ENCODE measurements at regions not wholly inside any gene's neighbourhood (a gene's known extent, or its start where the extent isn't known, plus 50 kb on each side); places are given as distances from the start of the nearest gene placed in this dataset.
"Not testable (repeated sequence)": the region's sequence is repeated elsewhere in the genome, so short reads cannot be mapped to it uniquely, and the experiment has no call there.

GRCh38 chr11:39144351-39145130, 2314.9 kb downstream of the LRRC4C start:
- no peak for DNase-seq (ENCODE audit: low read depth)

- no peak for DNase-seq (ENCODE audit: low read depth)
These were observed 2319.9 kb downstream of the LRRC4C start for GRCh38 chr11:39139581-39139980.

DNA sequence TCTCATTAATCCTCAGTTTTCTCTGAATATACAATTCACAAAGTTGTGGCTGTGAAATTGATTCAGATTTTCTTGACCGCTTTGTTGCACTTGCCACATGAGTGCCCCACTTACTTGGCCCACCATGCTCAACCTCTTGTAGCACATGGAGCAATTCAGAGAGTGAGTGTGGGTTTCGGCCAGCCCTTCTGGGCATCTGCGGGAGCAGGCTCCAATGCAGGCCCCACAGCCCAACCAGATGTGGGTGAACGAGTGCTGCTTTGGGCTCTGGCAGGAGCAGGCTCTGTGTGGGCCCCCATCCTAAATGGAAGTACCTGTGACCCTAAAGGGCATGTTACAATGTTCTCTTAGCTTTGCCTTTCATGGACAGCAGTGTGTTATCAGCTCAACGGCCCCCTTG, 2338.6 kb downstream of the LRRC4C start:
- DNase-seq (ENCODE audit: low read depth) = no peak

GRCh38 chr11:39113606-39114005, 2345.8 kb downstream of the LRRC4C start:
- DNase-seq (ENCODE audit: low read depth) = no peak

DNA sequence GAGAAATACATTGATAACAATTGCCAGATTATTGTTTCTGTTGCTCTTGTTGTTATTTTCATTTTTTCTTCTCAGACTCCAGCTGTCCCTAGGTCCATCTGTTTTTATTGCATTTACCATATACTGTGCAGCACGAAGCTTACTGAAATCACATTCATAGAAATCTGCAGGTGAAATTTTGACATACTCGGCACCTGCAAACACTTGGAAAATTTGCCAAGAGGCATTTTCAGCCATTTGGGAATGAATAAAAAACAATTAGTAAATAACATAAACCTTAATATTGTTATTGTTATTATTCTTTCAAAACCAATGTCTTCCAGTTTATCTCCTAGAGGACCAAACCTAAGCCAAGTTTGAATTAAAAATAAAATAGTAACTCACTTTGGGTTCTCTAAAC, 2357.2 kb downstream of the LRRC4C start:
- DNase-seq (ENCODE audit: low read depth) = no peak

DNA sequence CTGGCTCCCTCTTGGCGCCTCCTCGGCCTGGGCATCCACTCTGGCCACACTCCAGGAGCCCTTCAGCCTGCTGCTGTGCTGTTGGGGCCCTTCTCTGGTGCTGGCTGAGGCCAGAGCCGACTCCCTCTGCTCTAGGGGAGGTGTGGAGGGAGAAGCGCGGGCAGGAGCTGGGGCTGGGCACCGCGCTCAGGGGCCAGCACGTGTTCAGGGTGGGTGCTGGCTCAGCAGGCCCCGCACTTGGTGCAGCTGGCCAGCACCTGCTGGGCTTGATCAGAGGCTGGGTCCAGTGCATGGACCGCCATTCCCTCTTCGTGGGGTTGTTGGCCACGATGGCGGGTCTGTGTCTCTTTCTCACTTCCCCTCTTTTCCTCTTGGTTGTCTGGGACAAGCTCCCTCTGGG, 2381.0 kb downstream of the LRRC4C start:
- no peak for DNase-seq (ENCODE audit: low read depth)

DNA sequence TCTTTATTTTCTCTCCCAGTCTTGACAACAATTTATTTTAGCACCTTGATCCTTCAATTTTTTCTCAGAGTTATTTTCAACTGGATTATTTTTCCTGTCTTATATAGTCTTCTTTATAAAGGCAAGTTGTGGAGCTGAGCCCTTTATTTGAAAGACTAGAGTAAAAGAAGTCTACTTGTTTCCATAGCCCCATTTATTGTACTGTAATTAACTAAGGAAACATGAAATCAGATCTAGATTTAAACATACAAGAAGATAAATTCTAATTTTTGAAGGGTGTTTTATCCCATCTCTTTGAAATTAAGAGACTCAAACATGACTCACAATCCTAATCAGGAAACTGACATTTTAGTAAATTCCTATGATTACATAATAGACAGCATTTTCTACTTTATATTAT, 2421.8 kb downstream of the LRRC4C start:
- no peak for DNase-seq (ENCODE audit: low read depth)

DNA sequence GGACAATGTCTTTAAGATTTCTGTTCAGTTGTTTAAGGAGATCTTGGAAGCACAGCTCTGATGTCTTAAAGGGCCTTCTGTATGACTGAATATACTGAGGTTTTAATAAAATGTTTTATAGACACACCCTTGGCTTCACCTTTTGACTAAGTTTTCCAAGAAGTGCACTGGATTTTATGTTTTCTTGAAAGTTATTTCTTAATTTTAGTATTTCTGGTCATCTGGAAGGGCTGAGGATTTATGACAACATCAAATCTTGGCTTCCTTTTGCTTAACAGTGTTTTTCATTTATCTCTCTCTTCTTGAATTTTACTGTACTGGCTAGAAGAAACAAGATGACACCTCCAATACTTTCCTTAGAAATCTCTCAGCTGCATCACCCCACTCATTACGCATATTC, 2423.4 kb downstream of the LRRC4C start:
- no peak for DNase-seq (ENCODE audit: low read depth)

DNA sequence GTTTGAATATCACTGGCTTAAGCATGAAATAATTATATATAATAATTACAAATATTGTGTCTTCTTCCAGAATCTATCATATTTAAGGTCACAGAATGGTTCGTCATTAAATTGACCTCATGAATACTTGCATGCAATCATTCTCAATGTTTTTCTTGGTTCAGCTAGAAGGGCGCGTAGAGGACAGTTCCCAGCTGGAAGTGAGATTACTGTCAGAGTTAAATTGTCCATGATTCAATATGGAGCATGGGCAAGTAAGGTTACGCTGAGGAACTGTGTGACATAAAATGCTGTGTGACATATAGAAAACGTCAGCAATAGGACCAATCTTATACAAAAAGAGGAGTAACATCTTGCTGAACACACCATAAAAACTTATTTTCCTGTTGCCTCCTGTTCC, 2423.5 kb upstream of the RAG2 start:
- DNase-seq (ENCODE audit: low read depth) = no peak

DNA sequence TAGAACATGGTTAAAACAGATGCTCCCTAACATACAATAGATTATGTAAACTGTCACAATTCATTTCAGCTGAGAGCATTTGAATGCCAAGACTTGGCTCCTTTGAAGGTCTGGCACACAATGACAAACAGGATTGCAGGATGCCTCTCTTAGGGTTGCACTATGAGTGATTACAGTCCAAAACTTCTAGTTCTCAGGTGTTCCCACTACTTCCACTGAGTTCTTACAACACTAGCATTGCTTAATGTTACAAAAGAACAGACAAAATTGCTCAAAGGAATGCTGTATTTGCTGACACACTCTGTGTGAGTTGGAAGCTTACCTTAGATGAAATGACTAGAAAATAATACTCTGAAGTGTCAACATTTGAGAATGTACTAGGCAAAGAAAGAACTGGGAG, 2413.8 kb upstream of the RAG2 start:
- DNase-seq (ENCODE audit: low read depth) = no peak

DNA sequence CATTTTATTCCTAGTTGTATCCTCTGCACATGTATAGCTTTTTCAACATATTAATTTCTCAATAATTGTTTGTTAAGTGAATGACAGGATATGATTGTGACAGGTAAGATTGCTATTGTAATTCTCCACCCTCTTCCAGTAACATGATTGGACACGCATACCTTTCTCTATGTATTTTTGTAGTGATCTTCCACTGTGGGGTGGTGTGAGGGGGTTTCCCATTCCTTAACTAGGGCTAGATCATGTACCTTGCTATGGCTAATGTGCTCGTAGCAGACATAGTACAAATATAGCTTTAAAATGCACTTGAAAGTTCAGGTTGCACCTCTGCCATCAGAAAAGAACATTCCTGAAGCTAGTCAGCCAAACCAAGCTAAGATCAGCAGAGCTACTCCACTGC, 2392.8 kb upstream of the RAG2 start:
- no peak for DNase-seq (ENCODE audit: low read depth)

DNA sequence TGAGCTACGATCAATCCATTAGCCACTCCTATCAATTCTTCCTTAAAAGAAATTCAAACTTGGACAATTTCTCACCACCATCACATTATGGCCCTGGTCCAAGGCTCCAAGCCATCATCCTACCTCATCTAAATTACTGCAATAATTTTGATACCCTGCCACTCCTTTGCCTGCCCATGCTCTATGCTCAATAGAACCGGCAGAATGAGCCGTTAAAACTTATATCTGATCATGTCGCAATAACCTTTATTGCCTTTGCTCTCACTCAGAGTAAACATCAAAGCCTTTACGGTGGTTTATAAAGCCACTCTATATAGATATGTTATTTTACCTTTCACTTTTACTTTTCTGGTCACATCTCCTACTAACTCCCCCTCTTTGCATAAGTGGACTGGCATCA, 2392.1 kb upstream of the RAG2 start:
- DNase-seq (ENCODE audit: low read depth) = no peak

- no peak for DNase-seq (ENCODE audit: low read depth)
These were observed 2390.9 kb upstream of the RAG2 start for GRCh38 chr11:38988908-38989307.

DNA sequence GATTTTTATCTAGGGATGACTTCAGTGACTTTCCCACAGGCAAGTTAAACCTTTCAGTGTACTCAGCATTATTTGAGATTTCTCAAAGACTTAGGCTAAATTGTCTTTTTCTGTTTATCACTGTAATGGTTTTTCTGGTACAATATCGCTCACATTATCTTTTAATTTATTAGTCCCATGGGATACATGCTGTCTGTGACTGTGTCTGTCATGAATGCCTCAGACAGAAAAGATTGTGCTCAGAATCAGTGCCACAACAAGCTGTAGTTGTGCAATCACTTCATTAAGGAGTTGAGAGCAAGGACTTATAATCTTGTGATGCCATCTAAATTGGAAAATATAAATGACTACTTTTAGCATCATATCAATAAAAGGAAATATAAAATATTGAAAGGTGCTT, 2374.2 kb upstream of the RAG2 start:
- DNase-seq (ENCODE audit: low read depth) = no peak

GRCh38 chr11:38971141-38971540, 2373.1 kb upstream of the RAG2 start:
- DNase-seq (ENCODE audit: low read depth) = no peak

GRCh38 chr11:38968951-38969350, 2370.9 kb upstream of the RAG2 start:
- no peak for DNase-seq (ENCODE audit: low read depth)

DNA sequence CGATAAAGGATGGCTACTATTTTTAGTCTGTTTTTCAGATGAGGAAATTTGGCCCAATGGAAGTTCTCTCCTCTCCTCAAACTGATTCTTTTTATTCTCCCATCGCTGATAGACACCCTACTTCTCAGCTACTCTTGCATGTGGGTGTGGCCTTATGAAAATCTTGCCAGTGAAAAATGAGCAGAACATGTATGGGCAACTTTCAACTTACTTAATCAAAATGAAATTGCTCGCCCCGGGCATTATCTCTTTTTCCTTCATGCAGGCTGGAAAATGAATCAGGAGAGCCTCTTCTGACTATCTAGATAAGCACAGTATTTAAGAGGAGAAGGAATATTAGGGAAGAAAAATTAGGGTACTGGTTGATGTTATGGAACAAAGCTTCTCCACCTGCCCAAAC, 2354.7 kb upstream of the RAG2 start:
- DNase-seq (ENCODE audit: low read depth) = no peak

DNA sequence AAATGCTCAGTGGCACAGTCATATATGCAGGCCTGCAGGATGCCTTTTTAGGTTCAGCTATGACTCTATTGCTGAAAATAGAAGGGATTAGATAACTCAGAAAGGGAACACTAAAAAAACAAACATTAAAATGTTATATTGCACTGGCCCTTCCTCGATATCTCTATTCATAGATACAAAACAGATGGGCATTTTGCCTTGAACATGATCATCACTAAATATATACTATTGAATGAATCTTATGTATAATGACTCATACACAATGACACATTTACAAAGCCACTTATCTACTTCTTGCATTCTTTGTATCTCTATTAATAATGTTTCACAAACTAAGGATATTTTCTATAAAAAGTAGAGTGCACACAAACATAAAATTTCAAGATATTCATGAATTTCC, 2352.8 kb upstream of the RAG2 start:
- no peak for DNase-seq (ENCODE audit: low read depth)

DNA sequence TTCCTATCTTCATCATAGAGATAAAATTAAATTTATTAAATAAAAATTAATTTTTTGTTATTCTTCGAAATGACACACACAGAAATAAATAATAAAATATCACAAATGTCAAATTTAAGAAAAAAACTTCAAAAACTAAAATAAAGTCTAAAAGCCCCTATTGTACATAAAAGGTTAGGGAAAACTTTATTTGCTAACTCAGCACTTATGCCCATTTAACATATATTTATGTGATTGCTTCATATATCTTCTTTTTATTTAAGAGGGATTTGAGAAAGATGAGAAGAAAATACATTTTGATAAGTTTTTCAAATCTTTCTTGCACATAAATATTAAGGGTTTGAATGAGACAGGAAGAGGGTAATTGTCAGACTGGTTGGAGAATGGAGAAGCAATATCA, 2350.4 kb upstream of the RAG2 start:
- no peak for DNase-seq (ENCODE audit: low read depth)

DNA sequence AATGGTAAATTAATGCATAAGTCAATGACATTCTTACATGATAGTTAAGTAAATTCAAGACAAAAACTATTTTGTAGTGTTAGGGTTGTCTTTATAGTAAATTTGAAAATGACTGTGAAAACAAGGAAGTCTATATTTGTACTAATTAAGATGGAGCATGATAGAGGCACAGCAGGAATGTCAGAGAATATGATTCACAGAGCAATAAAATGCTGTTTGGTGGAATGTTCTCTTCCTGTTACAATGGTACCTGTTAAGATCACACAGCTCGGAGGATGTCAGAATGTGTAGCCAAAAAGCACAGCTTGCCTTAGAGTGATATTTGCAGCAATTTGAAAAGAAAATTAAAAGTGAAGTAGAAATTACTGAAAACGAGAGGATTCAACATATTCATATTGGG, 2339.7 kb upstream of the RAG2 start:
- no peak for DNase-seq (ENCODE audit: low read depth)

DNA sequence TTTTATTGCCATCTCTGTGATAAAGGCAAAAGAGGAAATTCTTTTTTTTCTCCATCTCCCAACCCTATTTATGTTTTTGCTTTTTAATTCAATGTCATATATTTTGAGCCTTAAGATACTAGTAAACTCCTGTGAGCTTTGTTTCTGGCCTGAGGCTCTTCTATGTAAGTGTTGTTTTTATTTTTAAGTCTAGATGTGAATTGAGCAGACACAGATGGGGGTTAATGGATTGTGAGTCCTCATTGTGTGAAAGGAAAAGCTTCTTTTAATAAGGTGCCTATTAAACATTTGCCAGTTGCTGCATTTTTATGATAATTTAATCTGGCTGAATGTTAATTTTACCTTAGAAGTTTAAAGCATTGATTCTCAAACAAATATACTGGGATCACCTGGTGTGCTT, 2337.9 kb upstream of the RAG2 start:
- no peak for DNase-seq (ENCODE audit: low read depth)

GRCh38 chr11:38927993-38928392, 2330.0 kb upstream of the RAG2 start:
- no peak for DNase-seq (ENCODE audit: low read depth)

DNA sequence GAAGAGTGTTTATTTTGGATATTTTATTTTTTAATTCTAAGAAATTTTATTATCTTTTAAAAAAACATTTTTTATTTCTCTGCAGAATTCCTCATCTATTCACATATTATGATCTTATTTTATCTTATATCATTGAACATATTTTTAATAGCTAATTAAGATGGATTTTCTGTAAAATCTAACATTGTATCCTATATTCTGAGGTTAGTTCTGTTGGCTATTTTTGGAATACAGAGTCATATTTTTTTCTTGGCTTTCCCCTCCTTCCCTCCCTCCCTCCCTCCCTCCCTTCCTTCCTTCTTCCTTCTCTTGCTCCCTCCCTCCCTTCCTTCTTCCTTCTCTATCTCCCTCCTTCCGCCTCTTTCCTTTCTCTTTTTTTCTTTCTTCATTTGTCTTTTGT, 2326.6 kb upstream of the RAG2 start:
- DNase-seq (ENCODE audit: low read depth) = no peak

DNA sequence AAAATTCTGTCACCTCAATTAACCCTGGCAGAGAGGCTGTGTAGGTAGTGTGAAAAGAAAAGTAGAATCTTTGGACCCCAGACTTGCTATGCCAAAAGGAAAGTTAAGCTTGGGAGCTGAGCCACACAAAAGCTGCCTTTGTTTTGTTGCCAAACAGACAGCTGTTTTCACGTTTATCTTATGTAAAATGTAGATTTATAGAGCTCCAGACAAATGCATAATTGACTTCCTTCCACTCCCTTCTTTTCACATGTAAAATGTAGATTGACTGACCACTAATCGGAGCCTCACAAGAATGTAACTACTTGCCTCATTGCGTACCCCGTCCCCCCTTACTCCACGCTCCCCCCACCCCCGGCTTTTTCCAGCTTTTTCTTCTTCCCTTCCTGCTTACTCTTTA, 2302.2 kb upstream of the RAG2 start:
- no peak for DNase-seq (ENCODE audit: low read depth)

GRCh38 chr11:38894201-38894600, 2296.2 kb upstream of the RAG2 start:
- not testable (repeated sequence) for DNase-seq (ENCODE audit: low read depth)

All from T-helper 22 cell (primary cell).